Hindlimb muscle (tissue), 1 donor: ENCODE measurements at regions not wholly inside any gene's neighbourhood (a gene's known extent, or its start where the extent isn't known, plus 50 kb on each side); places are given as distances from the start of the nearest gene placed in this dataset.
"Not testable (repeated sequence)": the region's sequence is repeated elsewhere in the genome, so short reads cannot be mapped to it uniquely, and the experiment has no call there.

ENCODE experiments used
- DNase-seq: peaks from one replicate; pipeline ENCODE4 v3.0.0-alpha.2; 2013

- no peak for DNase-seq
These were observed 81.1 kb downstream of the ARL6IP4 start for GRCh38 chr12:123061441-123062205.

- no peak for DNase-seq
These were observed 79.0 kb downstream of the ARL6IP4 start for GRCh38 chr12:123059500-123059899.

GRCh38 chr12:123058980-123059379, 78.5 kb downstream of the ARL6IP4 start:
- DNase-seq = no peak

GRCh38 chr12:123058481-123058880, 78.0 kb downstream of the ARL6IP4 start:
- no peak for DNase-seq

GRCh38 chr12:123057513-123058265, 77.2 kb downstream of the ARL6IP4 start:
- DNase-seq = no peak

GRCh38 chr12:123056709-123057108, 76.2 kb downstream of the ARL6IP4 start:
- DNase-seq = no peak

- DNase-seq = no peak
These were observed 75.6 kb downstream of the ARL6IP4 start for GRCh38 chr12:123056053-123056452.

- DNase-seq = no peak
These were observed 74.8 kb downstream of the ARL6IP4 start for GRCh38 chr12:123055281-123055766.

GRCh38 chr12:123054371-123054770, 73.9 kb downstream of the ARL6IP4 start:
- DNase-seq = no peak

- no peak for DNase-seq
These were observed 71.1 kb downstream of the ARL6IP4 start for GRCh38 chr12:123051556-123051955.

- no peak for DNase-seq
These were observed 70.4 kb downstream of the ARL6IP4 start for GRCh38 chr12:123050913-123051312.

- DNase-seq = peak; percentile 59
These were observed 69.9 kb downstream of the ARL6IP4 start for GRCh38 chr12:123050331-123050831.

- no peak for DNase-seq
These were observed 69.1 kb downstream of the ARL6IP4 start for GRCh38 chr12:123049398-123050240.

GRCh38 chr12:123047892-123048291, 67.4 kb downstream of the ARL6IP4 start:
- not testable (repeated sequence) for DNase-seq

GRCh38 chr12:123047289-123047688, 66.8 kb downstream of the ARL6IP4 start:
- DNase-seq = no peak

- no peak for DNase-seq
These were observed 66.0 kb downstream of the ARL6IP4 start for GRCh38 chr12:123046431-123046830.

- DNase-seq = no peak
These were observed 65.2 kb downstream of the ARL6IP4 start for GRCh38 chr12:123045678-123046077.

- DNase-seq = no peak
These were observed 63.9 kb downstream of the ARL6IP4 start for GRCh38 chr12:123044351-123044750.

GRCh38 chr12:123043536-123044001, 63.1 kb downstream of the ARL6IP4 start:
- peak; percentile 61 for DNase-seq

GRCh38 chr12:123042833-123043232, 62.4 kb downstream of the ARL6IP4 start:
- DNase-seq = no peak

GRCh38 chr12:123041811-123042655, 61.6 kb downstream of the ARL6IP4 start:
- peak; percentile 48 for DNase-seq
